H1 (cell line): ENCODE measurements at regions not wholly inside any gene's neighbourhood (a gene's known extent, or its start where the extent isn't known, plus 50 kb on each side); places are given as distances from the start of the nearest gene placed in this dataset.

Source experiments
- CTCF ChIA-PET: fragments of 300-600 bp; sonication (Branson Sonifier 250); formaldehyde crosslinking; loops from one replicate; lab custom pipeline; 2021; ENCODE audit not compliant: partially characterized antibody; lab: Charles Lee
- POLR2A ChIA-PET: fragments of 300-600 bp; sonication (Branson Sonifier 250); formaldehyde crosslinking; loops from one replicate; lab custom pipeline; 2021; ENCODE audit warnings: inconsistent platforms; ENCODE audit not compliant: partially characterized antibody; lab: Charles Lee
- DNase-seq, 2 experiments: peaks; one replicate each; pipeline versions ENCODE4 v3.0.0 to v3.0.0-alpha.2; 2010 to 2022; ENCODE audit warnings: low spot score in 2 of 2, low read depth in 1 of 2, mixed read lengths in 1 of 2
- FAIRE-seq: peaks from 2 replicates; lab custom pipeline; 2011; peaks lifted over from hg19 to GRCh38; lab: Jason Lieb, UNC
- H2AFZ ChIP-seq: 2 replicates; pipeline ENCODE4 v1.8.1; 2012; ENCODE audit warnings: low read length, inconsistent platforms
- H2AK5ac ChIP-seq: 2 replicates; pipeline ENCODE4 v1.6.1; 2013; ENCODE audit warnings: low read depth, low read length
- H2BK120ac ChIP-seq: replicated peaks from 2 replicates; pipeline ENCODE3; 2013; ENCODE audit warnings: low read depth, low read length, inconsistent platforms
- H2BK12ac ChIP-seq: 2 replicates; pipeline ENCODE4 v1.6.1; 2013; ENCODE audit warnings: low read depth, low read length
- H2BK15ac ChIP-seq: 2 replicates; pipeline ENCODE4 v1.6.1; 2013; ENCODE audit warnings: low read length
- H2BK20ac ChIP-seq: 2 replicates; pipeline ENCODE4 v1.6.1; 2013; ENCODE audit warnings: low read length
- H2BK5ac ChIP-seq: 2 replicates; pipeline ENCODE4 v1.6.1; 2013; ENCODE audit warnings: low read depth, low read length
- H3K14ac ChIP-seq: 2 replicates; pipeline ENCODE4 v1.6.1; 2013; ENCODE audit warnings: inconsistent platforms; ENCODE audit not compliant: insufficient read length
- H3K18ac ChIP-seq: 2 replicates; pipeline ENCODE4 v1.6.1; 2013; ENCODE audit warnings: low read length; ENCODE audit errors: extremely low read depth
- H3K23ac ChIP-seq: 2 replicates; pipeline ENCODE4 v1.6.1; 2013; ENCODE audit warnings: inconsistent platforms; ENCODE audit not compliant: insufficient read length
- H3K23me2 ChIP-seq: 2 replicates; pipeline ENCODE4 v1.6.1; 2013; ENCODE audit warnings: low read depth, low read length
- H3K27ac ChIP-seq: 2 replicates; pipeline ENCODE4 v1.6.1; 2011; ENCODE audit warnings: low read depth, low read length, inconsistent platforms
- H3K27me3 ChIP-seq, 4 experiments: replicated peaks in 1 of 4; 1 replicate in 1 of 4; 2 replicates in 3 of 4; pipeline versions ENCODE4 v1.6.1 to v1.8.1; 2011 to 2013; ENCODE audit warnings: low read length in 3 of 4, mild to moderate bottlenecking in 3 of 4, inconsistent platforms in 2 of 4, mixed read lengths in 2 of 4, moderate library complexity in 1 of 4; ENCODE audit not compliant: control insufficient read depth in 3 of 4, insufficient read depth in 3 of 4; ENCODE audit errors: extremely low read depth in 1 of 4
- H3K36me3 ChIP-seq, 4 experiments: 2 replicates each; pipeline versions ENCODE4 v1.6.1 to v1.8.1; 2011 to 2013; ENCODE audit warnings: mild to moderate bottlenecking in 4 of 4, low read length in 3 of 4, moderate library complexity in 2 of 4, control low read depth in 1 of 4, inconsistent platforms in 1 of 4; ENCODE audit not compliant: insufficient read depth in 4 of 4, control insufficient read depth in 2 of 4
- H3K4ac ChIP-seq: replicated peaks from 2 replicates; pipeline ENCODE3; 2013; ENCODE audit warnings: low read length, low read depth, mixed read lengths, inconsistent platforms; ENCODE audit not compliant: insufficient read length
- H3K4me1 ChIP-seq, 4 experiments: replicated peaks in 1 of 4; 1 replicate in 1 of 4; 2 replicates in 3 of 4; pipeline versions ENCODE4 v1.6.1 to v1.8.1; 2011 to 2013; ENCODE audit warnings: low read length in 3 of 4, inconsistent platforms in 2 of 4, mixed read lengths in 1 of 4; ENCODE audit not compliant: insufficient read depth in 4 of 4, control insufficient read depth in 3 of 4
- H3K4me2 ChIP-seq, 2 experiments: 2 replicates each; pipeline versions ENCODE4 v1.6.1 to v1.8.1; 2011 to 2013; ENCODE audit warnings: low read depth in 2 of 2, low read length in 2 of 2, control low read depth in 1 of 2, inconsistent platforms in 1 of 2, mild to moderate bottlenecking in 1 of 2; ENCODE audit not compliant: insufficient read depth in 1 of 2
- H3K4me3 ChIP-seq, 4 experiments: fragments of 200-600, 300-600 bp in 1 of 4; sonication (generic), shearing (Covaris generic), sonication (Bioruptor Twin) in 1 of 4; 2 replicates each; pipeline versions ENCODE4 v1.5.1 to v1.8.1; 2011 to 2016; ENCODE audit warnings: low read length in 4 of 4, low read depth in 3 of 4, control low read depth in 2 of 4, inconsistent platforms in 2 of 4, mild to moderate bottlenecking in 2 of 4, mixed read lengths in 1 of 4, moderate library complexity in 1 of 4; ENCODE audit not compliant: insufficient read depth in 2 of 4; ENCODE audit errors: extremely low read depth in 1 of 4
- H3K56ac ChIP-seq: replicated peaks from 2 replicates; pipeline ENCODE3; 2013; ENCODE audit warnings: low read depth, mild to moderate bottlenecking, mixed read lengths, low read length, inconsistent platforms; ENCODE audit not compliant: insufficient read length
- H3K79me1 ChIP-seq: 2 replicates; pipeline ENCODE4 v1.6.1; 2013; ENCODE audit warnings: low read depth, low read length, control low read depth
- H3K79me2 ChIP-seq, 2 experiments: 2 replicates each; pipeline versions ENCODE4 v1.6.1 to v1.8.1; 2012 to 2013; ENCODE audit warnings: low read length in 2 of 2, mild to moderate bottlenecking in 2 of 2, inconsistent platforms in 1 of 2; ENCODE audit not compliant: insufficient read depth in 2 of 2, control insufficient read depth in 1 of 2
- H3K9ac ChIP-seq, 4 experiments: replicated peaks in 1 of 4; 1 replicate in 1 of 4; 2 replicates in 3 of 4; pipeline versions ENCODE4 v1.6.1 to v1.8.1; 2011 to 2013; ENCODE audit warnings: low read depth in 3 of 4, low read length in 3 of 4, control low read depth in 2 of 4, mild to moderate bottlenecking in 2 of 4, moderate library complexity in 2 of 4, inconsistent platforms in 1 of 4; ENCODE audit errors: extremely low read depth in 1 of 4
- H3K9me3 ChIP-seq, 2 experiments: 2 replicates each; pipeline versions ENCODE4 v1.6.1 to v1.8.1; 2012 to 2013; ENCODE audit warnings: mild to moderate bottlenecking in 2 of 2, moderate library complexity in 2 of 2, control low read depth in 1 of 2, inconsistent platforms in 1 of 2, low read depth in 1 of 2, low read length in 1 of 2, mixed read lengths in 1 of 2; ENCODE audit not compliant: insufficient read depth in 2 of 2
- H4K20me1 ChIP-seq, 2 experiments: replicated peaks in 1 of 2; 2 replicates each; pipeline versions ENCODE3 to v1.8.1; 2011 to 2013; ENCODE audit warnings: inconsistent platforms in 2 of 2, low read length in 2 of 2, mild to moderate bottlenecking in 1 of 2; ENCODE audit not compliant: insufficient read depth in 2 of 2, control insufficient read depth in 1 of 2
- H4K5ac ChIP-seq: 2 replicates; pipeline ENCODE4 v1.6.1; 2013; ENCODE audit warnings: low read length, low read depth, mixed read lengths, inconsistent platforms; ENCODE audit not compliant: insufficient read length
- H4K8ac ChIP-seq: 2 replicates; pipeline ENCODE4 v1.8.0; 2013; ENCODE audit warnings: mild to moderate bottlenecking, moderate library complexity, low read length, inconsistent platforms; ENCODE audit not compliant: insufficient read depth; ENCODE audit errors: extremely low read depth
- H4K91ac ChIP-seq: replicated peaks from 2 replicates; pipeline ENCODE3; 2013; ENCODE audit warnings: low read length, mixed read lengths, inconsistent platforms; ENCODE audit not compliant: insufficient read length
- ASH2L ChIP-seq: fragments of 200-600, 300-600 bp; sonication (generic); IDR thresholded peaks from one replicate; pipeline ENCODE4 v1.7.1; 2017; ENCODE audit warnings: low read length
- CBX8 ChIP-seq: fragments of 300-800, 300-1000 bp; sonication (generic); IDR thresholded peaks from 2 replicates; pipeline ENCODE4 v1.7.1; 2016; ENCODE audit warnings: low read depth, low read length, borderline replicate concordance
- TAF1 ChIP-seq: IDR thresholded peaks from 2 replicates; pipeline ENCODE4 v1.6.1; 2011; ENCODE audit warnings: mild to moderate bottlenecking, low read depth, low read length
- WGBS, 2 experiments: shearing (Covaris generic) in 1 of 2; methylation state at CpG; one replicate each; pipeline versions ENCODE4 v1.1.6 to v1.1.7; 2013 to 2015; ENCODE audit warnings: low lambda C conversion rate in 2 of 2, mixed read lengths in 2 of 2, inconsistent platforms in 1 of 2, low coverage in 1 of 2, missing lambda C conversion rate in 1 of 2; ENCODE audit not compliant: insufficient replicate concordance in 2 of 2, insufficient coverage in 1 of 2, insufficient read length in 1 of 2; ENCODE audit errors: extremely low coverage in 1 of 2, missing lambda C conversion rate in 1 of 2; 5-methylcytosine and 5-hydroxymethylcytosine counted together

DNA sequence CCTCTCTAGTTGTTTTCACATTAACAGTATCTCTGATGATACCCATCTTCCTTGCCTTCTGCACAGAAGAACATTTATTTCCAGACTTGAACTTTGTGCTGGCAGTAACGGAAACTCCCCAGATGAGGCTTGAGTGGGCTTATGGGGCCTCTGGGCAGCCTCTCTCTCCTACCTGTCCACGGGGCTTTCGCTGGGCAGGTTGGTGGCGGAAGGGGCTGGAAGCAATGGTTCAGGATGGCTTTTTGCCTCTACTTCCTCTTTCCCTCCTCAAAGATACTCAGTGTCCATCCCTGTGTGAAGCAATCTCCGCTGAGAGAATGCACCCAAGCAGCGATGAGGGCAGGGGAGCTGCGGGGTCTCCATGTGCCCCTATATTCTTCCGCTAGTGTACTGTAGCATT is 348.2 kb downstream of the HLX start:
- Histone ChIP-seq H3K56ac (no peak overlapping the region), H3K79me1 (no peaks in the 10 kb centered on the region), H4K5ac (no peak overlapping the region), H3K23ac (no peak overlapping the region), H3K36me3 (no peaks in the 10 kb centered on the region), H2BK15ac (no peak overlapping the region), H2BK20ac (no peak overlapping the region), H2BK5ac (no peak overlapping the region), H4K8ac (no peak overlapping the region), H3K18ac (no peak overlapping the region), H3K4me1 (peaks cover 6 to 13% (median 11%) of the 10 kb centered on the region in 4 experiments; a peak in 5 of 7 replicates), H4K91ac (no peak overlapping the region), H3K9me3 (no peaks in the 10 kb centered on the region), H2AFZ (no peak overlapping the region), H3K4ac (no peak overlapping the region), H3K23me2 (no peaks in the 10 kb centered on the region), H4K20me1 (no peaks in the 10 kb centered on the region), H3K14ac (no peak overlapping the region), H3K4me2 (peak overlapping the region in 1 of 2 experiments; percentile 49; a peak in 1 of 4 replicates), H2BK120ac (no peak overlapping the region), H3K4me3 (no peak overlapping the region), H3K27me3 (peaks cover 0 to 8% (median 3%) of the 10 kb centered on the region in 4 experiments; a peak in 2 of 7 replicates), H3K79me2 (no peaks in the 10 kb centered on the region), H2AK5ac (no peak overlapping the region), H3K9ac (no peak overlapping the region), H2BK12ac (no peak overlapping the region), H3K27ac (no peak overlapping the region)
- TF ChIP-seq TAF1 (no peak), ASH2L (no peak), CBX8 (no peak)
- ChIA-PET CTCF (interaction anchor here (1.3 to 2.3 kb wide), 3 partner anchors 24 to 208 kb away, joined by 3 to 11 read pairs (median 3); no protein-coding TSS in a partner anchor), POLR2A (no interaction called here)
- 88% methylated on average over 8 of the region's 8 CpGs; no CpG with 5 or more reads in 1 of the 2 experiments for WGBS, 2 experiments
- FAIRE-seq: no peak
- peak in 1 of 2 experiments; percentile 46 for DNase-seq
